GM13976 (cell line): ENCODE measurements at regions not wholly inside any gene's neighbourhood (a gene's known extent, or its start where the extent isn't known, plus 50 kb on each side); places are given as distances from the start of the nearest gene placed in this dataset.

ENCODE experiments used
- DNase-seq: peaks from one replicate; pipeline ENCODE4 v3.0.0; 2012; ENCODE audit warnings: low spot score
- in situ Hi-C: fragments of 300-500 bp; cut with MboI; formaldehyde crosslinking; loops from one replicate; pipeline ENCODE4 v1.12.0; 2022; ENCODE audit warnings: low sequenced_read_pairs, mixed read lengths, inconsistent platforms; ENCODE audit not compliant: unreplicated experiment
- TF ChIP-seq, protein P1 (sequence below): IDR thresholded peaks from 2 replicates; pipeline ENCODE4 v1.5.1; 2012; ENCODE audit warnings: borderline replicate concordance, mild to moderate bottlenecking; ENCODE audit not compliant: insufficient read depth; ENCODE audit errors: extremely low read depth, missing control alignments, control extremely low read depth

DNA sequence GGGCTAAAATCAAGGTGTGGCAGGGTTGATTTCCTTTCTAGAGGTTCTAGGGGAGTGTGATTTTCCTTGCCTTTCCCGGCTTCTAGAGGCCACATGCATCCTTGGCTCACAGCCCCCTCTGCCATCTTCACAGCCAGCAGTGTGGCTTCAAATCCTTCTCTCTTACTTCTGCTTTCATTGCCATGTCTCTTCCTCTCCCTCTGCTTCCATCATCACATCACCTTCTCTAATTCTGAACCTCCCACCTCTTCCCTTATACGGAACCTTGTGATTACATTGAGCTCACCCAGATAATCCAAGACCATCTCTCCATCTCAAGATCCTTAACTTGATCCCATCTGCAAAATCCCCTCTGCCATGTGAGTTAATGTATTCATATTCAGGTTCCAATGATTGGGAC lies 56.2 kb upstream of the RMDN2 start:
- in situ Hi-C loops = no loop called here
- TF ChIP-seq, protein P1, sequence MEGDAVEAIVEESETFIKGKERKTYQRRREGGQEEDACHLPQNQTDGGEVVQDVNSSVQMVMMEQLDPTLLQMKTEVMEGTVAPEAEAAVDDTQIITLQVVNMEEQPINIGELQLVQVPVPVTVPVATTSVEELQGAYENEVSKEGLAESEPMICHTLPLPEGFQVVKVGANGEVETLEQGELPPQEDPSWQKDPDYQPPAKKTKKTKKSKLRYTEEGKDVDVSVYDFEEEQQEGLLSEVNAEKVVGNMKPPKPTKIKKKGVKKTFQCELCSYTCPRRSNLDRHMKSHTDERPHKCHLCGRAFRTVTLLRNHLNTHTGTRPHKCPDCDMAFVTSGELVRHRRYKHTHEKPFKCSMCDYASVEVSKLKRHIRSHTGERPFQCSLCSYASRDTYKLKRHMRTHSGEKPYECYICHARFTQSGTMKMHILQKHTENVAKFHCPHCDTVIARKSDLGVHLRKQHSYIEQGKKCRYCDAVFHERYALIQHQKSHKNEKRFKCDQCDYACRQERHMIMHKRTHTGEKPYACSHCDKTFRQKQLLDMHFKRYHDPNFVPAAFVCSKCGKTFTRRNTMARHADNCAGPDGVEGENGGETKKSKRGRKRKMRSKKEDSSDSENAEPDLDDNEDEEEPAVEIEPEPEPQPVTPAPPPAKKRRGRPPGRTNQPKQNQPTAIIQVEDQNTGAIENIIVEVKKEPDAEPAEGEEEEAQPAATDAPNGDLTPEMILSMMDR = no peak
- no peak for DNase-seq

DNA sequence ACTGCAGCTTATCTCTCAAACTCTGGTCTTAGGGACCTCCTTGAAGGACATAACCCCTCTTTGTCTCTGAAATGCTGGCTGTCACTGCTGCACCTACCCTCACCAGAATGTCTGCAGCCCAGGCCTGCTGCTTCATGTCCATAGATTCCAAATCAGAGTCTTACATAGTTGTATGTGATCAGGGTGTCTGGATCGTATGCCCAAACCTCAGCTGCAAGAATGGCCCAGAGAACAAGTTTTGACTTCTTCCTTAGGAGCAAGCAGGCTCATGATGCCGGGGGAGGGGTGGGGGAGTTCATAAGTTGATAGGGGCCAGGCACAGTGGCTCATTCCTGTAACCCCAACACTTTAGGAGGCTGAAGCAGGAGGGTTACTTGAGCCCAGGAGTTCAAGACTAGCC lies 55.8 kb upstream of the RMDN2 start:
- DNase-seq = no peak
- in situ Hi-C loops = no loop called here
- TF ChIP-seq, protein P1 = no peak

- DNase-seq = no peak
- in situ Hi-C loops = no loop called here
- TF ChIP-seq, protein P1 = no peak
Measured at GRCh38 chr2:37869771-37870170, 55.3 kb upstream of the RMDN2 start.

GRCh38 chr2:37870829-37871228 lies 54.3 kb upstream of the RMDN2 start:
- no peak for DNase-seq
- in situ Hi-C loops = no loop called here
- TF ChIP-seq, protein P1 = no peak

DNA sequence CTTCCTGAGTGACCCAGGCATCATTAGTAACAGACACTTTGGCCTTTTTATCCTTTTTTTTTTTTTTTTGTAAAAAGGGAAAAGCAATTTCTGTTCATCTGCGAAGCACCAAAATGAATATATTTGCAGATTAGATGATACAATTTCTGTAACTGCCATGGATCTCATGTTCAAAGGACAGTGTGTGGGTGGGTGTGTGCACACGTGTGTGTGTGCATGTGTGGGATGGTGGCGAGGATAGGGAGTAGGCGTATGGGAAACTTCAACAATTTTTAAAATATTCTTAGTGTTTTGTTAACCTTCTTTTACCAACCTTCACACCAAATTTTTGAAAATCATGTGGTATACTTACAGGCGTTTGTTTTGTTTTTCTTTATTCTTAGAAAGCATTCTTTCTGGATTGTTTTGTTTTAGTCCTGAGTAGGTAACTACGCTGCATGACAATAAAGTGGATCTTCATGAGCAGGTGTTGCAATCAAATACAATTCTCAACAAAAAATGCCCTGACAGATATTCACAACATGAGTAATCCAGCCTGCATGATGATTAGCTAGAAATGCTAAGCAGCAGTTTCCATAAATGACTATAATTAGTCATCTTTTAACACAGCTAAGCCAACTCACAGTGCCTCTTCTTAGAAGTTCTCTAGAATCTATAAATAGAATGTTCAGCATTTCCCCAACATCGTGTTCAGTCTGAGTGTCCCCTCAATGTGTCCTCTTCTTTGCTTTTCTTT lies 53.5 kb upstream of the RMDN2 start:
- DNase-seq = peak; percentile 58
- TF ChIP-seq, protein P1 = no peak
- in situ Hi-C loops = no loop called here

DNA sequence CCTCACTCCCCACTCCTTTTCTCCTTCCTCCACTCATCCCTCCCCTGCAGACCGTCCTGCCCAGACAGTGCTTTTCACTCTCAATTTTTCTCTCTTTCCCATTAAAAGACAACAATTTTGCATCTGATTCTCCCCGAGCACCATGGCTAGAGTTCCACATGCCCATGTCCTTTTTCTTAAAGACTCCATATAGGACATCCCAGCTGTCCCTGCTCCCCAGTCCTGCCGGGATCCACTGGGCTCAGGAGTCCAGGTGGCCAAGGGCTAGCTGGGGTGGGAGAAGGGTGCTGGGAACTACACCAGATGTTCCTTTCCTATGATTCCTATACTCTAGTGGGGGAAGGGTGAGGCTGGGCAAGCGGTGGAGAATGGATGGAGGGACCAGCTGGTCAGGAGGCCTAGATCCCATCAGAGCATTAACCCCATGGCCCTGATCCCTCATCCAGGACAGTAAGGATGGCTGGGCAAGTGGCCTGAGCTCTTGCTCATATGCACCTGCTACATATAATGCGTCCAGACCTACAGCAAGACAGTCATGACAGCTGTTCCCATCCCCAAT lies 52.8 kb upstream of the RMDN2 start:
- DNase-seq = no peak
- in situ Hi-C loops = no loop called here
- TF ChIP-seq, protein P1 = no peak

DNA sequence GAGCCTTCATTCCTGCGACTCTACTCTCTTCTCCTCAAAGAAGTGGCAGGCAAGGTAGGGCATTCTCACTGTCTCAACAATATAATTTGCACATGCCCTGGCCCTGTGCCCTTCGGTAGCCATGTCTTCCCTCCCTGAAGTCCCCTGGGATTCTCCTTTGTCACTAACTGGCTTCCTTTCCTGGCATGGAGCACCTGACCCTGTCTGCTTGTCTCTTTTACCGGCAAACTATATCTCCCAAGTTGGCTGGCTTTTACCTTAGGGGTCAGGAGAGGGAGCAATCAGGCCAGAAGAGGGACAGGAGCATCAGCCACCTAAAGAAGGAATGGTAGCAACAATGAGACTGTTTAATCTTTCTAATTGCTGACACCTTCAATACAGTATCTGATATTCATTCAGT lies 51.9 kb upstream of the RMDN2 start:
- TF ChIP-seq, protein P1 = no peak
- in situ Hi-C loops = no loop called here
- no peak for DNase-seq
